ENCODE measurements at regions not wholly inside any gene's neighbourhood (a gene's known extent, or its start where the extent isn't known, plus 50 kb on each side); places are given as distances from the start of the nearest gene placed in this dataset.

- DNase-seq (ENCODE audit: extremely low spot score): no peak
- ChIA-PET CTCF (no interaction called here), POLR2A (no interaction called here)
- TF ChIP-seq LEF1 (IDR thresholded peaks at IDR 0.05; ENCODE audit: borderline replicate concordance) (no peak), TARDBP (IDR thresholded peaks at IDR 0.05) (no peak), L3MBTL2 (conservative IDR thresholded peaks at IDR 0.05) (no peak), ZNF384 (IDR thresholded peaks at IDR 0.05) (no peak), FOXK2 (IDR thresholded peaks at IDR 0.05) (no peak), ARNT (IDR thresholded peaks at IDR 0.05) (no peak), FOXM1 (IDR thresholded peaks at IDR 0.05; ENCODE audit: borderline replicate concordance) (no peak), CTBP1 (IDR thresholded peaks at IDR 0.05; ENCODE audit: borderline replicate concordance) (no peak), SUZ12 (IDR thresholded peaks at IDR 0.05) (no peak), ELF4 (IDR thresholded peaks at IDR 0.05) (no peak)
Measured at GRCh38 chr1:36735939-36736730, 253.4 kb upstream of the CSF3R start.

- ChIA-PET CTCF (no interaction called here), POLR2A (no interaction called here)
- no peak for DNase-seq (ENCODE audit: extremely low spot score)
- TF ChIP-seq CTBP1 (IDR thresholded peaks at IDR 0.05; ENCODE audit: borderline replicate concordance) (no peak), FOXA1 (IDR thresholded peaks at IDR 0.05) (no peak), SP1 (IDR thresholded peaks at IDR 0.05) (no peak), BHLHE40 (IDR thresholded peaks at IDR 0.05; ENCODE audit: borderline replicate concordance) (no peak), FOXM1 (IDR thresholded peaks at IDR 0.05; ENCODE audit: borderline replicate concordance) (no peak)
Measured at GRCh38 chr1:36735436-36735835, 252.7 kb upstream of the CSF3R start.

- TF ChIP-seq SP1 (IDR thresholded peaks at IDR 0.05): no peak
- no peak for TF ChIP-seq TARDBP (IDR thresholded peaks at IDR 0.05)
- ChIA-PET CTCF (no interaction called here), POLR2A (no interaction called here)
- DNase-seq (ENCODE audit: extremely low spot score): no peak
Measured at GRCh38 chr1:36734356-36734755, 251.6 kb upstream of the CSF3R start.

GRCh38 chr1:36733748-36734147 lies 251.0 kb upstream of the CSF3R start:
- POLR2A ChIA-PET: no interaction called here
- DNase-seq (ENCODE audit: extremely low spot score): no peak

GRCh38 chr1:36732015-36732356 lies 249.3 kb upstream of the CSF3R start:
- TF ChIP-seq TARDBP (IDR thresholded peaks at IDR 0.05) (no peak), HDGF (IDR thresholded peaks at IDR 0.05; ENCODE audit: borderline replicate concordance) (no peak), FOXK2 (IDR thresholded peaks at IDR 0.05) (no peak), FOXM1 (IDR thresholded peaks at IDR 0.05; ENCODE audit: borderline replicate concordance) (no peak), L3MBTL2 (conservative IDR thresholded peaks at IDR 0.05) (no peak), NFRKB (IDR thresholded peaks at IDR 0.05) (no peak), FOXA1 (IDR thresholded peaks at IDR 0.05) (no peak), PKNOX1 (IDR thresholded peaks at IDR 0.05) (no peak), ZNF384 (IDR thresholded peaks at IDR 0.05) (no peak)
- no peak for DNase-seq (ENCODE audit: extremely low spot score)
- ChIA-PET POLR2A (no interaction called here), CTCF (interaction anchor here (0.7 kb wide), 1 partner anchor 1138 kb away, joined by 5 read pairs; no protein-coding TSS in a partner anchor)

More at GRCh38 chr1:36733748-36734147, 251.0 kb upstream of the CSF3R start:
- TF ChIP-seq CTBP1 (IDR thresholded peaks at IDR 0.05; ENCODE audit: borderline replicate concordance) (no peak), HDGF (IDR thresholded peaks at IDR 0.05; ENCODE audit: borderline replicate concordance) (no peak), ZNF384 (IDR thresholded peaks at IDR 0.05) (no peak), BHLHE40 (IDR thresholded peaks at IDR 0.05; ENCODE audit: borderline replicate concordance) (no peak), L3MBTL2 (conservative IDR thresholded peaks at IDR 0.05) (no peak)
- CTCF ChIA-PET: interaction anchor here (0.6 kb wide), 1 partner anchor 9 kb away, joined by 3 read pairs; no protein-coding TSS in a partner anchor

- TF ChIP-seq BHLHE40 (IDR thresholded peaks at IDR 0.05; ENCODE audit: borderline replicate concordance) (no peak), FOXA1 (IDR thresholded peaks at IDR 0.05) (no peak), SUZ12 (IDR thresholded peaks at IDR 0.05) (no peak), L3MBTL2 (conservative IDR thresholded peaks at IDR 0.05) (no peak), HDGF (IDR thresholded peaks at IDR 0.05; ENCODE audit: borderline replicate concordance) (no peak), ZNF384 (IDR thresholded peaks at IDR 0.05) (no peak), LEF1 (IDR thresholded peaks at IDR 0.05; ENCODE audit: borderline replicate concordance) (no peak), FOXM1 (IDR thresholded peaks at IDR 0.05; ENCODE audit: borderline replicate concordance) (no peak), TARDBP (IDR thresholded peaks at IDR 0.05) (no peak), ARNT (IDR thresholded peaks at IDR 0.05) (no peak), ELF4 (IDR thresholded peaks at IDR 0.05) (no peak), PKNOX1 (IDR thresholded peaks at IDR 0.05) (no peak), NFRKB (IDR thresholded peaks at IDR 0.05) (no peak), FOXK2 (IDR thresholded peaks at IDR 0.05) (no peak), SP1 (IDR thresholded peaks at IDR 0.05) (no peak), CTBP1 (IDR thresholded peaks at IDR 0.05; ENCODE audit: borderline replicate concordance) (no peak)
- POLR2A ChIA-PET: no interaction called here
- no peak for DNase-seq (ENCODE audit: extremely low spot score)
- CTCF ChIA-PET: interaction anchor here (0.7 kb wide), 1 partner anchor 1138 kb away, joined by 5 read pairs; no protein-coding TSS in a partner anchor
Measured at GRCh38 chr1:36731226-36732014, 248.7 kb upstream of the CSF3R start.

- CTCF ChIA-PET: no interaction called here
- POLR2A ChIA-PET: no interaction called here
- TF ChIP-seq BHLHE40 (IDR thresholded peaks at IDR 0.05; ENCODE audit: borderline replicate concordance) (no peak), LEF1 (IDR thresholded peaks at IDR 0.05; ENCODE audit: borderline replicate concordance) (no peak), NFRKB (IDR thresholded peaks at IDR 0.05) (no peak), L3MBTL2 (conservative IDR thresholded peaks at IDR 0.05) (no peak), TARDBP (IDR thresholded peaks at IDR 0.05) (no peak), ARNT (IDR thresholded peaks at IDR 0.05) (no peak)
- no peak for DNase-seq (ENCODE audit: extremely low spot score)
Measured at GRCh38 chr1:36730599-36730998, 247.9 kb upstream of the CSF3R start.
